HEK293 (cell line): ENCODE measurements at regions not wholly inside any gene's neighbourhood (a gene's known extent, or its start where the extent isn't known, plus 50 kb on each side); places are given as distances from the start of the nearest gene placed in this dataset.

Experiments used
- CTCF ChIP-seq: fragments of 450-650 bp; formaldehyde crosslinking; IDR thresholded peaks from 2 replicates; pipeline ENCODE4 v1.5.1; 2016; ENCODE audit warnings: missing biosample characterization, missing genetic modification characterization
- EGR2 ChIP-seq: fragments of 450-650 bp; formaldehyde crosslinking; IDR thresholded peaks from 2 replicates; pipeline ENCODE4 v1.5.1; 2016; ENCODE audit warnings: low read depth, missing biosample characterization, missing genetic modification characterization
- REST ChIP-seq: fragments of 450-650 bp; formaldehyde crosslinking; IDR thresholded peaks from 2 replicates; pipeline ENCODE4 v1.5.1; 2016; ENCODE audit warnings: missing biosample characterization, missing genetic modification characterization
- ZBTB49 ChIP-seq: fragments of 450-650 bp; formaldehyde crosslinking; IDR thresholded peaks from 2 replicates; pipeline ENCODE4 v1.5.1; 2016; ENCODE audit warnings: missing biosample characterization, missing genetic modification characterization, low read depth
- ZNF223 ChIP-seq: fragments of 450-650 bp; formaldehyde crosslinking; IDR thresholded peaks from 2 replicates; pipeline ENCODE4 v1.5.1; 2016; ENCODE audit warnings: missing biosample characterization, missing genetic modification characterization
- ZNF433 ChIP-seq: fragments of 450-650 bp; formaldehyde crosslinking; IDR thresholded peaks from 2 replicates; pipeline ENCODE4 v1.5.1; 2016; ENCODE audit warnings: missing biosample characterization, missing genetic modification characterization, low read depth
- ZNF596 ChIP-seq: fragments of 450-650 bp; IDR thresholded peaks from 2 replicates; pipeline ENCODE4 v1.5.0; 2018; ENCODE audit warnings: missing biosample characterization, mild to moderate bottlenecking, missing genetic modification characterization, moderate library complexity

- TF ChIP-seq REST (tag by site-specific recombination), result no peak
- TF ChIP-seq ZNF223 (tag by site-specific recombination), result no peak
- TF ChIP-seq ZNF433 (tag by site-specific recombination), result no peak
- TF ChIP-seq ZBTB49, result no peak
- TF ChIP-seq EGR2 (tag by site-specific recombination), result no peak
- TF ChIP-seq CTCF (tag by site-specific recombination), result no peak
- no peak for TF ChIP-seq ZNF596
These were observed 57.7 kb upstream of the EGFL7 start for GRCh38 chr9:136604823-136605525.
